Caco-2 (cell line): ENCODE measurements at regions not wholly inside any gene's neighbourhood (a gene's known extent, or its start where the extent isn't known, plus 50 kb on each side); places are given as distances from the start of the nearest gene placed in this dataset.

Experiments used
- BruUV-seq: library from RNA; stranded (reverse); fragments of 400-500 nt; replicated peaks from 2 replicates; lab custom pipeline; 2021; lab: Mats Ljungman, UMichigan
- CTCF ChIA-PET: fragments of 300-600 bp; sonication (Branson Sonifier 250); formaldehyde crosslinking; loops from one replicate; lab custom pipeline; 2022; ENCODE audit warnings: antibody characterized with exemption; lab: Charles Lee
- POLR2A ChIA-PET: fragments of 300-600 bp; sonication (Branson Sonifier 250); formaldehyde crosslinking; loops from one replicate; lab custom pipeline; 2022; ENCODE audit warnings: antibody characterized with exemption; lab: Charles Lee
- DNase-seq, 2 experiments: peaks; one replicate each; pipeline versions ENCODE4 v3.0.0 to v3.0.0-alpha.2; 2020 to 2022
- H3K27me3 ChIP-seq: replicated peaks from 2 replicates; pipeline ENCODE4 v1.6.0; 2011; ENCODE audit warnings: low read length; ENCODE audit not compliant: control insufficient read depth, insufficient read depth
- H3K36me3 ChIP-seq: 2 replicates; pipeline ENCODE4 v1.5.1; 2011; ENCODE audit warnings: low read length; ENCODE audit not compliant: control insufficient read depth, insufficient read depth
- H3K4me1 ChIP-seq: fragments of 250-450 bp; sonication (Bioruptor Pico); 2 replicates; pipeline ENCODE4 v1.5.1; 2020; ENCODE audit warnings: mild to moderate bottlenecking
- H3K4me3 ChIP-seq: 2 replicates; pipeline ENCODE4 v1.5.1; 2011; ENCODE audit warnings: low read depth, mild to moderate bottlenecking, control low read depth, low read length
- H3K9me3 ChIP-seq: fragments of 250-450 bp; sonication (Bioruptor Pico); 2 replicates; pipeline ENCODE4 v1.5.1; 2020; ENCODE audit warnings: mild to moderate bottlenecking, moderate library complexity
- H3K27ac Mint-ChIP-seq: one replicate; pipeline ENCODE4 v1.8.0; 2022; ENCODE audit warnings: mixed read lengths; ENCODE audit not compliant: unreplicated experiment
- H3K27me3 Mint-ChIP-seq: one replicate; pipeline ENCODE4 v1.8.0; 2022; ENCODE audit warnings: mixed read lengths; ENCODE audit not compliant: insufficient read depth, unreplicated experiment
- H3K36me3 Mint-ChIP-seq: one replicate; pipeline ENCODE4 v1.8.0; 2022; ENCODE audit warnings: mild to moderate bottlenecking, mixed read lengths; ENCODE audit not compliant: insufficient read depth, unreplicated experiment
- H3K4me1 Mint-ChIP-seq: one replicate; pipeline ENCODE4 v1.8.0; 2022; ENCODE audit warnings: low read depth, mixed read lengths; ENCODE audit not compliant: unreplicated experiment
- H3K4me3 Mint-ChIP-seq: one replicate; pipeline ENCODE4 v1.8.0; 2022; ENCODE audit warnings: mild to moderate bottlenecking, moderate library complexity, mixed read lengths; ENCODE audit not compliant: unreplicated experiment
- H3K9me3 Mint-ChIP-seq: one replicate; pipeline ENCODE4 v1.8.0; 2022; ENCODE audit warnings: mixed read lengths; ENCODE audit not compliant: unreplicated experiment
- intact Hi-C: fragments of 100-400 bp; cut with micrococcal nuclease; formaldehyde crosslinking; loops from one replicate; pipeline ENCODE4 v1.10.0; 2022; ENCODE audit not compliant: unreplicated experiment
- TF ChIP-seq, protein P1 (sequence below), 2 experiments: fragments of 200-600 bp in 1 of 2; IDR thresholded peaks; 1 replicate in 1 of 2; 2 replicates in 1 of 2; pipeline versions ENCODE4 v1.5.1 to v1.8.0; 2011 to 2022; ENCODE audit warnings: antibody characterized with exemption in 1 of 2, control low read depth in 1 of 2, inconsistent platforms in 1 of 2, low read depth in 1 of 2, low read length in 1 of 2, mild to moderate bottlenecking in 1 of 2, moderate library complexity in 1 of 2; ENCODE audit not compliant: insufficient read depth in 1 of 2, severe bottlenecking in 1 of 2, unreplicated experiment in 1 of 2

DNA sequence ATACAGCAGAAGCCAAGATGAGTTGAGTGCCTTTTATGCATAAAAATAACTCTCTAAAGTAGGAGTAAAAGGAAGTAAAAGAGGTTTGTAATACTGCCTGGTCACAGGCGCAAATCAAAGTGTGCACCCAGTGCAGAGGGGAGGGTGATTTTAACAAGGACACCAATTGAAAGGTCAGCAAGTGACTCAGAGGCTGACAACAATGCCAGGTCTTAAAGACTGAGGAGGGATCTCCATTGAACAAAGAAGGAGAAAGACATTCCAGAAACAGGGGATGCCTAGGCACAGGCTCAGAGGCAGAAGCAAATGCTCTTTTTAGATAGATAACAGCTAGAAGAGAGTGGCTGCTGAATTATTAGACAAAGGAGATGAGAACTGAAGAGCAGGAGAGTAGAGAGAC is 297.4 kb upstream of the VCX start:
- POLR2A ChIA-PET: no interaction called here
- Mint-ChIP-seq H3K9me3 (no peaks in the 10 kb centered on the region), H3K27ac (no peak overlapping the region), H3K4me3 (no peak overlapping the region), H3K36me3 (no peaks in the 10 kb centered on the region), H3K27me3 (no peaks in the 10 kb centered on the region), H3K4me1 (no peaks in the 10 kb centered on the region)
- TF ChIP-seq, protein P1, sequence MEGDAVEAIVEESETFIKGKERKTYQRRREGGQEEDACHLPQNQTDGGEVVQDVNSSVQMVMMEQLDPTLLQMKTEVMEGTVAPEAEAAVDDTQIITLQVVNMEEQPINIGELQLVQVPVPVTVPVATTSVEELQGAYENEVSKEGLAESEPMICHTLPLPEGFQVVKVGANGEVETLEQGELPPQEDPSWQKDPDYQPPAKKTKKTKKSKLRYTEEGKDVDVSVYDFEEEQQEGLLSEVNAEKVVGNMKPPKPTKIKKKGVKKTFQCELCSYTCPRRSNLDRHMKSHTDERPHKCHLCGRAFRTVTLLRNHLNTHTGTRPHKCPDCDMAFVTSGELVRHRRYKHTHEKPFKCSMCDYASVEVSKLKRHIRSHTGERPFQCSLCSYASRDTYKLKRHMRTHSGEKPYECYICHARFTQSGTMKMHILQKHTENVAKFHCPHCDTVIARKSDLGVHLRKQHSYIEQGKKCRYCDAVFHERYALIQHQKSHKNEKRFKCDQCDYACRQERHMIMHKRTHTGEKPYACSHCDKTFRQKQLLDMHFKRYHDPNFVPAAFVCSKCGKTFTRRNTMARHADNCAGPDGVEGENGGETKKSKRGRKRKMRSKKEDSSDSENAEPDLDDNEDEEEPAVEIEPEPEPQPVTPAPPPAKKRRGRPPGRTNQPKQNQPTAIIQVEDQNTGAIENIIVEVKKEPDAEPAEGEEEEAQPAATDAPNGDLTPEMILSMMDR (IDR thresholded peaks at IDR 0.05; ENCODE audit: insufficient read depth in 1 of 2, low read depth in 1 of 2, low read length in 1 of 2, severe bottlenecking in 1 of 2, unreplicated experiment in 1 of 2): no peak
- no peaks in the 10 kb centered on the region for H3K27me3 ChIP-seq
- no peak overlapping the region for H3K4me3 ChIP-seq
- DNase-seq: no peak
- BruUV-seq: no TSS peak
- CTCF ChIA-PET: interaction anchor here (0.6 kb wide), 1 partner anchor 194 kb away, joined by 3 read pairs; no protein-coding TSS in a partner anchor
- H3K4me1 ChIP-seq: no peaks in the 10 kb centered on the region
- intact Hi-C loops: no loop called here
- H3K36me3 ChIP-seq: no peaks in the 10 kb centered on the region
- H3K9me3 ChIP-seq: no peaks in the 10 kb centered on the region

DNA sequence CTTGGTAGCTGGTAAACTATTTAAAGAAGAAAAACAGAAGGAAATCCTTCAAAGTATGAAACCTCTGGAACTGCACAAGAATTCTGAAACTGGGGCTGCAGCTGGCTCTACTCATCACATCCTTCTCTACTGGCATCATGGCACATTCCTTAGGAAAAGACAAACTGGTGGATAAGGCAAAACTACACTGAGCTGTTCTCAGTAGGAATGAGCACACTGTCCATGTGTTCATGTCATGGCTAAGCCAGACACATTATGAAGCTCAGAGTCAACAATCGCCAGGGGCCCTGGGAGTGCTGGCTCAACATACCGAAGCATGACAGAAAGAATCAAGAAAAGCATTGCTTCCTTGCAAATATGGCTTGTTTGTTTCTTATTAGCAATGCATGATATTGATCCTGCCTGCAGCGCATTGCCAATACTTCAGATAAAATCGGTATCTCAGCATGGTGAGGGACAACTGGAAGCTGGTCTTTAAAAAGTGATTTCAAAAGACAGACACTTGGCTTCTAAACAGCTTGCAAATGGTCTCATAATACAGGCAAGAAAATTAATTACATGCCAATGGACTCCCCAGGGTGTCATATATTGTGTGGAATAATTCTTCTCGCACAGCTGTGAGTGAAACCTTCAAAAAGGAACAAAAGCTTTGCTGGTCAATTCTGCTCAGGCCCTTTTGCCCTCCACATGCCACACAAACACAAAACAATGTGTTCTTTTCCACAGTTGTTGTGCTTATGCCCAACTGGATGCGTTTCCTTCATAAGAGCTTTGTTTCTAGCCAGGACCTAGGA is 300.2 kb upstream of the VCX start:
- H3K36me3 ChIP-seq: no peaks in the 10 kb centered on the region
- TF ChIP-seq, protein P1 (IDR thresholded peaks at IDR 0.05; ENCODE audit: insufficient read depth in 1 of 2, low read depth in 1 of 2, low read length in 1 of 2, severe bottlenecking in 1 of 2, unreplicated experiment in 1 of 2): no peak
- intact Hi-C loops: no loop called here
- H3K4me1 ChIP-seq: no peaks in the 10 kb centered on the region
- no peak overlapping the region for H3K4me3 Mint-ChIP-seq
- no peaks in the 10 kb centered on the region for H3K9me3 ChIP-seq
- ChIA-PET POLR2A (no interaction called here), CTCF (no interaction called here)
- no TSS peak for BruUV-seq
- no peaks in the 10 kb centered on the region for H3K9me3 Mint-ChIP-seq
- H3K4me3 ChIP-seq: no peak overlapping the region
- H3K4me1 Mint-ChIP-seq: no peaks in the 10 kb centered on the region
- no peaks in the 10 kb centered on the region for H3K36me3 Mint-ChIP-seq
- DNase-seq: no peak
- H3K27me3 Mint-ChIP-seq: no peaks in the 10 kb centered on the region
- no peaks in the 10 kb centered on the region for H3K27me3 ChIP-seq
- H3K27ac Mint-ChIP-seq: no peak overlapping the region

DNA sequence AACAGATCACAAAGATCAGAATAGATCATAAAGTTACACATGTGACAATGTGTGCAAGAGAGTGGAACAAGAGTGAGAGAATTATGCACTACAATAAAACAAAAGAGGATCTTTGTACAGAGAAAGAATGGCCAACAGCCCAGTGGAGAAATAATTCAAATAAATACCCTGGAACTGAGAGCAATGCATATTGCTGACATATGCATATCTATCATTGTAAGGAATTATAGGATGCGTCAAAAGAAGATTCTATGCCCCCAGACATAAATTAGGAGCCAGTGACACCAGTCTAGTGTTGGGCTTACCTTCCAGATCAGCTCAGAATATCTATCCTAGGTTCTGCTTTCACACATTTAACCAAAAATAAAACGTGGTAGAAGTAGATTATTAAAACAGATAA is 320.1 kb upstream of the VCX start:
- no peaks in the 10 kb centered on the region for H3K27me3 Mint-ChIP-seq
- intact Hi-C loops: no loop called here

More for the DNA sequence above, 320.1 kb upstream of the VCX start:
- H3K36me3 ChIP-seq: no peaks in the 10 kb centered on the region
- Mint-ChIP-seq H3K27ac (no peak overlapping the region), H3K36me3 (no peaks in the 10 kb centered on the region), H3K9me3 (peaks cover 8% of the 10 kb centered on the region), H3K4me3 (no peak overlapping the region), H3K4me1 (no peaks in the 10 kb centered on the region)
- DNase-seq: no peak
- TF ChIP-seq, protein P1 (IDR thresholded peaks at IDR 0.05; ENCODE audit: insufficient read depth in 1 of 2, low read depth in 1 of 2, low read length in 1 of 2, severe bottlenecking in 1 of 2, unreplicated experiment in 1 of 2): no peak
- H3K9me3 ChIP-seq: no peaks in the 10 kb centered on the region
- no TSS peak for BruUV-seq
- H3K27me3 ChIP-seq: no peaks in the 10 kb centered on the region
- no peaks in the 10 kb centered on the region for H3K4me1 ChIP-seq
- POLR2A ChIA-PET: no interaction called here
- H3K4me3 ChIP-seq: no peak overlapping the region
- CTCF ChIA-PET: no interaction called here
